SK-N-MC (cell line): ENCODE measurements at regions not wholly inside any gene's neighbourhood (a gene's known extent, or its start where the extent isn't known, plus 50 kb on each side); places are given as distances from the start of the nearest gene placed in this dataset.

Source experiments
- DNase-seq: peaks from one replicate; pipeline ENCODE4 v3.0.0-alpha.2; 2011; ENCODE audit warnings: low read depth, low spot score
- H3K27ac ChIP-seq: fragments of 200-600 bp; sonication (generic); 2 replicates; pipeline ENCODE4 v1.5.1; 2016; ENCODE audit warnings: mixed run types
- H3K36me3 ChIP-seq: fragments of 200-600 bp; sonication (generic); 2 replicates; pipeline ENCODE4 v1.6.1; 2017; ENCODE audit warnings: antibody characterized with exemption, low read length, mixed read lengths; ENCODE audit not compliant: insufficient read depth
- H3K4me3 ChIP-seq: fragments of 200-600 bp; sonication (generic); 2 replicates; pipeline ENCODE4 v1.5.1; 2016
- H3K9ac ChIP-seq: fragments of 200-600 bp; sonication (generic); 2 replicates; pipeline ENCODE4 v1.8.0; 2017; ENCODE audit warnings: mixed run types, mixed read lengths; ENCODE audit not compliant: insufficient read length
- H3K9me3 ChIP-seq: fragments of 200-600 bp; sonication (generic); 2 replicates; pipeline ENCODE4 v1.6.1; 2017; ENCODE audit warnings: low read depth, mild to moderate bottlenecking, antibody characterized with exemption, low read length, moderate library complexity, mixed read lengths
- EZH2 ChIP-seq: fragments of 200-600 bp; sonication (generic); IDR thresholded peaks from one replicate; pipeline ENCODE4 v1.6.1; 2017; ENCODE audit warnings: antibody characterized with exemption
- FOXP2 ChIP-seq: optimal IDR thresholded peaks from 2 replicates; pipeline ENCODE3; 2011; ENCODE audit warnings: mild to moderate bottlenecking, moderate library complexity; ENCODE audit not compliant: insufficient read depth; ENCODE audit errors: extremely low read length, control extremely low read depth
- POLR2AphosphoS5 ChIP-seq: IDR thresholded peaks from 2 replicates; pipeline ENCODE4 v1.6.1; 2012; ENCODE audit warnings: mild to moderate bottlenecking, low read depth, low read length, borderline replicate concordance

GRCh38 chr1:234720709-234721441 lies 110.9 kb upstream of the IRF2BP2 start:
- peak overlapping the region; percentile 30 for H3K9ac ChIP-seq
- peak overlapping the region; percentile 100; the same call in 1 of the 2 replicates for H3K27ac ChIP-seq

GRCh38 chr1:234719454-234720251 lies 109.7 kb upstream of the IRF2BP2 start:
- no peak overlapping the region for H3K27ac ChIP-seq

More at GRCh38 chr1:234720709-234721441, 110.9 kb upstream of the IRF2BP2 start:
- no peak for DNase-seq
- TF ChIP-seq FOXP2, result no peak
- TF ChIP-seq EZH2, result no peak
- TF ChIP-seq POLR2AphosphoS5, result no peak
- no peak overlapping the region for H3K4me3 ChIP-seq
- no peaks in the 10 kb centered on the region for H3K36me3 ChIP-seq
- H3K9me3 ChIP-seq, result no peaks in the 10 kb centered on the region

GRCh38 chr1:234718496-234719453 lies 108.8 kb upstream of the IRF2BP2 start:
- TF ChIP-seq FOXP2, result no peak
- no peak for TF ChIP-seq EZH2
- no peak for DNase-seq
- H3K9me3 ChIP-seq, result no peaks in the 10 kb centered on the region
- H3K36me3 ChIP-seq, result no peaks in the 10 kb centered on the region
- no peak overlapping the region for H3K4me3 ChIP-seq
- H3K9ac ChIP-seq, result no peak overlapping the region
- no peak overlapping the region for H3K27ac ChIP-seq

More at GRCh38 chr1:234719454-234720251, 109.7 kb upstream of the IRF2BP2 start:
- no peak for TF ChIP-seq EZH2
- TF ChIP-seq POLR2AphosphoS5, result no peak
- TF ChIP-seq FOXP2, result no peak
- no peak for DNase-seq
- no peaks in the 10 kb centered on the region for H3K9me3 ChIP-seq
- H3K4me3 ChIP-seq, result no peak overlapping the region
- no peak overlapping the region for H3K9ac ChIP-seq
- no peaks in the 10 kb centered on the region for H3K36me3 ChIP-seq

GRCh38 chr1:234716908-234717375 lies 107.0 kb upstream of the IRF2BP2 start:
- no peak overlapping the region for H3K27ac ChIP-seq
- H3K36me3 ChIP-seq, result no peaks in the 10 kb centered on the region
- H3K4me3 ChIP-seq, result no peak overlapping the region
- no peak for TF ChIP-seq FOXP2
- no peak for TF ChIP-seq POLR2AphosphoS5
- TF ChIP-seq EZH2, result no peak
- DNase-seq, result no peak
- H3K9ac ChIP-seq, result no peak overlapping the region
- no peaks in the 10 kb centered on the region for H3K9me3 ChIP-seq

GRCh38 chr1:234715252-234716014 lies 105.5 kb upstream of the IRF2BP2 start:
- Histone ChIP-seq H3K9me3 (no peaks in the 10 kb centered on the region), H3K4me3 (no peak overlapping the region), H3K27ac (no peak overlapping the region), H3K36me3 (no peaks in the 10 kb centered on the region), H3K9ac (no peak overlapping the region)
- TF ChIP-seq FOXP2 (no peak), POLR2AphosphoS5 (no peak), EZH2 (no peak)
- DNase-seq, result no peak

- TF ChIP-seq EZH2 (no peak), FOXP2 (no peak), POLR2AphosphoS5 (no peak)
- no peaks in the 10 kb centered on the region for H3K9me3 ChIP-seq
- no peak for DNase-seq
- no peak overlapping the region for H3K27ac ChIP-seq
- no peak overlapping the region for H3K4me3 ChIP-seq
- H3K36me3 ChIP-seq, result no peaks in the 10 kb centered on the region
- H3K9ac ChIP-seq, result no peak overlapping the region
Measured at GRCh38 chr1:234713859-234714258, 103.9 kb upstream of the IRF2BP2 start.

GRCh38 chr1:234713440-234713839 lies 103.5 kb upstream of the IRF2BP2 start:
- no peak overlapping the region for H3K4me3 ChIP-seq
- no peak overlapping the region for H3K9ac ChIP-seq
- no peak for DNase-seq
- H3K9me3 ChIP-seq, result no peaks in the 10 kb centered on the region
- no peaks in the 10 kb centered on the region for H3K36me3 ChIP-seq
- no peak overlapping the region for H3K27ac ChIP-seq
- no peak for TF ChIP-seq FOXP2
- no peak for TF ChIP-seq EZH2
- TF ChIP-seq POLR2AphosphoS5, result no peak

GRCh38 chr1:234712891-234713305 lies 102.9 kb upstream of the IRF2BP2 start:
- no peak overlapping the region for H3K4me3 ChIP-seq
- no peak for DNase-seq
- H3K9me3 ChIP-seq, result no peaks in the 10 kb centered on the region
- H3K27ac ChIP-seq, result no peak overlapping the region
- no peak overlapping the region for H3K9ac ChIP-seq
- H3K36me3 ChIP-seq, result no peaks in the 10 kb centered on the region
- TF ChIP-seq FOXP2 (no peak), EZH2 (no peak), POLR2AphosphoS5 (no peak)
